Gastrocnemius medialis (tissue), 4 donors: ENCODE measurements at regions not wholly inside any gene's neighbourhood (a gene's known extent, or its start where the extent isn't known, plus 50 kb on each side); places are given as distances from the start of the nearest gene placed in this dataset.

Experiments
- ATAC-seq, 2 donors: fragments of 150-250 bp; one replicate each; pipeline ENCODE4 v1.9.1; 2016
- DNase-seq, 2 donors: peaks; one replicate each; pipeline ENCODE4 v3.0.0-alpha.2; 2019
- H3K27ac ChIP-seq, 4 donors: fragments of 200-600 bp; sonication (generic); 1 replicate in 1 of 4; 2 replicates in 3 of 4; pipeline ENCODE4 v1.5.1; 2016 to 2018; ENCODE audit warnings: mild to moderate bottlenecking in 2 of 4, moderate library complexity in 1 of 4
- H3K27me3 ChIP-seq, 3 donors: fragments of 200-600 bp; sonication (generic) in 2 of 3; 1 replicate in 1 of 3; 2 replicates in 2 of 3; pipeline versions ENCODE4 v1.5.1 to v1.6.0; 2016 to 2019; ENCODE audit warnings: mild to moderate bottlenecking in 1 of 3, moderate library complexity in 1 of 3
- H3K36me3 ChIP-seq, 2 donors: fragments of 200-600 bp; sonication (generic) in 1 of 2; one replicate each; pipeline ENCODE4 v1.5.1; 2017 to 2018
- H3K4me1 ChIP-seq, 2 donors: fragments of 200-600 bp; sonication (generic) in 1 of 2; one replicate each; pipeline ENCODE4 v1.5.1; 2016 to 2017; ENCODE audit warnings: mild to moderate bottlenecking in 2 of 2
- H3K4me3 ChIP-seq, 4 donors: fragments of 200-600 bp; sonication (generic) in 3 of 4; 1 replicate in 1 of 4; 2 replicates in 3 of 4; pipeline ENCODE4 v1.5.1; 2016 to 2019; ENCODE audit warnings: mild to moderate bottlenecking in 2 of 4
- H3K9me3 ChIP-seq, 3 donors: fragments of 200-600 bp; sonication (generic) in 2 of 3; 1 replicate in 1 of 3; 2 replicates in 2 of 3; pipeline ENCODE4 v1.5.1; 2016 to 2019
- CTCF ChIP-seq, 5 experiments: fragments of 450-650 bp in 3 of 5; fragments of 200-600 bp in 2 of 5; sonication (generic) in 2 of 5; IDR thresholded peaks in 4 of 5; conservative IDR thresholded peaks in 1 of 5; 1 replicate in 4 of 5; 2 replicates in 1 of 5; pipeline ENCODE4 v1.5.1; 2016 to 2019; ENCODE audit warnings: antibody characterized with exemption in 5 of 5, mild to moderate bottlenecking in 3 of 5, moderate library complexity in 3 of 5
- POLR2A ChIP-seq, 2 donors: fragments of 450-650 bp; IDR thresholded peaks; one replicate each; pipeline ENCODE4 v1.6.1; 2017; ENCODE audit warnings: antibody characterized with exemption in 2 of 2, mild to moderate bottlenecking in 2 of 2, moderate library complexity in 2 of 2
- in situ Hi-C, 4 donors: fragments of 200-750 bp; cut with MboI; loops; one replicate each; pipeline versions ENCODE4 v1.15.0 to v1.8.0; 2017; ENCODE audit warnings: low sequenced_read_pairs in 4 of 4
- intact Hi-C: fragments of 100-400 bp; cut with DNase I; formaldehyde crosslinking; loops from one replicate; pipeline ENCODE4 v1.15.1; 2023; ENCODE audit warnings: low total_unique reads

- ATAC-seq (peak in 1 of 2 donors; percentile 39), DNase-seq (no peak)
- Histone ChIP-seq H3K4me1 (peaks cover 0 to 9% of the 10 kb centered on the region in 2 donors), H3K9me3 (peaks cover 0 to 4% (median 0%) of the 10 kb centered on the region in 3 donors), H3K27ac (peak overlapping the region in 2 of 4 donors; percentile 33 to 42), H3K4me3 (no peak overlapping the region), H3K36me3 (no peaks in the 10 kb centered on the region), H3K27me3 (no peaks in the 10 kb centered on the region)
- intact Hi-C loops = no loop called here
- in situ Hi-C loops = no loop called here
- TF ChIP-seq POLR2A (IDR thresholded peaks at IDR 0.05) = no peak
- no peak for TF ChIP-seq CTCF (IDR thresholded peaks at IDR 0.05 in 4 of 5, conservative IDR thresholded peaks at IDR 0.05 in 1 of 5)
Measured at GRCh38 chr2:101534149-101534611, 59.3 kb upstream of the RFX8 start.

GRCh38 chr2:101533561-101534148 lies 58.7 kb upstream of the RFX8 start:
- no peak overlapping the region for H3K4me3 ChIP-seq
- in situ Hi-C loops (no loop called here), intact Hi-C loops (no loop called here)
- H3K9me3 ChIP-seq = peaks cover 0 to 4% (median 0%) of the 10 kb centered on the region in 3 donors
- no peak for TF ChIP-seq CTCF (IDR thresholded peaks at IDR 0.05 in 4 of 5, conservative IDR thresholded peaks at IDR 0.05 in 1 of 5)
- no peak for TF ChIP-seq POLR2A (IDR thresholded peaks at IDR 0.05)
- H3K36me3 ChIP-seq = no peaks in the 10 kb centered on the region
- peak overlapping the region in 3 of 4 donors; percentile 33 to 42 (median 34) for H3K27ac ChIP-seq
- ATAC-seq = peak in 1 of 2 donors; percentile 23
- peaks cover 0 to 9% of the 10 kb centered on the region in 2 donors for H3K4me1 ChIP-seq
- DNase-seq = no peak
- H3K27me3 ChIP-seq = no peaks in the 10 kb centered on the region

GRCh38 chr2:101528501-101528900 lies 53.6 kb upstream of the RFX8 start:
- no peaks in the 10 kb centered on the region for H3K27me3 ChIP-seq
- H3K9me3 ChIP-seq = no peaks in the 10 kb centered on the region
- in situ Hi-C loops = loop anchor here in 2 of 4 donors (10.0 kb wide), 2 partner anchors 296 to 306 kb away; no protein-coding TSS in a partner anchor
- TF ChIP-seq CTCF (IDR thresholded peaks at IDR 0.05 in 4 of 5, conservative IDR thresholded peaks at IDR 0.05 in 1 of 5) = no peak
- no peak for TF ChIP-seq POLR2A (IDR thresholded peaks at IDR 0.05)
- H3K27ac ChIP-seq = no peak overlapping the region
- intact Hi-C loops = loop anchor here (10.0 kb wide), 1 partner anchor 166 kb away; the partner anchor contains the start of gene MAP4K4
- peaks cover 0 to 11% of the 10 kb centered on the region in 2 donors for H3K4me1 ChIP-seq
- ATAC-seq = no peak
- DNase-seq = no peak
- no peaks in the 10 kb centered on the region for H3K36me3 ChIP-seq
- no peak overlapping the region for H3K4me3 ChIP-seq

- in situ Hi-C loops = loop anchor here in 3 of 4 donors (10.0 to 25.0 kb wide), 3 partner anchors 300 to 312 kb away; no protein-coding TSS in a partner anchor
Measured at GRCh38 chr2:101524806-101525430, 50.0 kb upstream of the RFX8 start.

More at GRCh38 chr2:101524806-101525430, 50.0 kb upstream of the RFX8 start:
- H3K4me3 ChIP-seq = no peak overlapping the region
- no peaks in the 10 kb centered on the region for H3K36me3 ChIP-seq
- peaks cover 0 to 11% of the 10 kb centered on the region in 2 donors for H3K4me1 ChIP-seq
- ATAC-seq (peak; percentile 89 to 90), DNase-seq (peak; percentile 37 to 60)
- H3K27me3 ChIP-seq = no peaks in the 10 kb centered on the region
- H3K9me3 ChIP-seq = no peaks in the 10 kb centered on the region
- TF ChIP-seq POLR2A (IDR thresholded peaks at IDR 0.05) = no peak
- TF ChIP-seq CTCF (IDR thresholded peaks at IDR 0.05 in 4 of 5, conservative IDR thresholded peaks at IDR 0.05 in 1 of 5) = no peak
- intact Hi-C loops = loop anchor here (10.0 kb wide), 1 partner anchor 170 kb away; the partner anchor contains the start of gene MAP4K4
- H3K27ac ChIP-seq = peak overlapping the region in 1 of 4 donors; percentile 51
